GM13976 (cell line): ENCODE measurements at regions not wholly inside any gene's neighbourhood (a gene's known extent, or its start where the extent isn't known, plus 50 kb on each side); places are given as distances from the start of the nearest gene placed in this dataset.
A peak's percentile ranks its signal among the peaks of the same experiment; 100 is the strongest.
"Not testable (repeated sequence)": the region's sequence is repeated elsewhere in the genome, so short reads cannot be mapped to it uniquely, and the experiment has no call there.

Source experiments
- DNase-seq: peaks from one replicate; pipeline ENCODE4 v3.0.0; 2012; ENCODE audit warnings: low spot score
- CTCF ChIP-seq: IDR thresholded peaks from 2 replicates; pipeline ENCODE4 v1.5.1; 2012; ENCODE audit warnings: borderline replicate concordance, mild to moderate bottlenecking; ENCODE audit not compliant: insufficient read depth; ENCODE audit errors: extremely low read depth, missing control alignments, control extremely low read depth
- in situ Hi-C: fragments of 300-500 bp; cut with MboI; formaldehyde crosslinking; loops from one replicate; pipeline ENCODE4 v1.12.0; 2022; ENCODE audit warnings: low sequenced_read_pairs, mixed read lengths, inconsistent platforms; ENCODE audit not compliant: unreplicated experiment

DNA sequence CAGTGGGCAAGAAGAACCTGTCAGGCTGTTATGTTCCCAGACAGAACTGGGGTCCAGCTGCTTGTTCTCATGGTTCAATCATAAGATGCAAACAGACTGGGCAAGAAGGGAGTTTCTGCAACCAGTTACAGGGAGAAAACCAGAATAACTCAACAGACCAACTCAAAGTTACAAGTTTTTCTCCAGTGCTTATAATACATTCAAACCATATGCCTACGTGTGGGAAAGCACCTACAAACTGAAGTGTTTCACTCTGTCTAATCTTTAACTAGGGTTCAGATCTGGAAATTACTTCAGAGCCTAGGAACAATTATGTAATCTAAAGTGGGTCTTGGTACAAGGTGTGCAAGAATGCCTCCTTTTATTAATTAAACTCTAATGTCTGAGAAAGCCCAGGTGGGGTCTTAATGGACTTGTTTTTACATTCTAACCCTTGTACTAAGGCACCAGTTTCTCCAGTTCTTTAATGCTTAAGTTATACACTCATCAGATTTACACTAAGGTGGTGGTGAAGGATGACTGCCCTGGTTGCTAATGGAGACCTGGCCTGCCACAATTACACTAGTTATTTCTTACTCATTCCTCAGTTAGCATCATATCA is 951.9 kb downstream of the TSN start:
- peak; percentile 17 for DNase-seq
- in situ Hi-C loops = no loop called here
- TF ChIP-seq CTCF = no peak

GRCh38 chr2:122710049-122710448 is 954.6 kb downstream of the TSN start:
- no peak for DNase-seq
- no peak for TF ChIP-seq CTCF
- in situ Hi-C loops = no loop called here

- in situ Hi-C loops = no loop called here
- TF ChIP-seq CTCF = no peak
- DNase-seq = no peak
Measured at GRCh38 chr2:122713800-122714199, 958.3 kb downstream of the TSN start.

DNA sequence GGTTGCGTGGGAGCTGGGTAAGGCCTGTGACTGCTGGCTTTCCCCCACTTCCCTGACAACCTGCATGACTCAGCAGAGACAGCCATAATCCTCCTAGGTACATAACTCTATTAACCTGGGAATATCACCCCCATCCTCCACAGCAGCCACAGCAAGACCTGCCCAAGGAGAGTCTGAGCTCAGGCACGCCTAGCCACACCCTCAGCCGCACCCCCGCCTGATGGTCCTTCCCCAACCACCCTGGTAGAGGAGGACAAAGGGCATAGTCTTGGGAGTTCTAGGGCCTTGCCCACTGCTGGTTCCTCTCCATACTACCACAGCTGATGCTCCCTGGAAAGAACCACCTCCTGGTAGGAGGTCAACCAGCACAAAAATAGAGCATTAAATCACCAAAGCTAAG is 965.4 kb downstream of the TSN start:
- DNase-seq, in situ Hi-C loops: not testable (repeated sequence)

GRCh38 chr2:122734766-122735424 is 979.4 kb downstream of the TSN start:
- in situ Hi-C loops = no loop called here
- TF ChIP-seq CTCF = no peak
- no peak for DNase-seq

DNA sequence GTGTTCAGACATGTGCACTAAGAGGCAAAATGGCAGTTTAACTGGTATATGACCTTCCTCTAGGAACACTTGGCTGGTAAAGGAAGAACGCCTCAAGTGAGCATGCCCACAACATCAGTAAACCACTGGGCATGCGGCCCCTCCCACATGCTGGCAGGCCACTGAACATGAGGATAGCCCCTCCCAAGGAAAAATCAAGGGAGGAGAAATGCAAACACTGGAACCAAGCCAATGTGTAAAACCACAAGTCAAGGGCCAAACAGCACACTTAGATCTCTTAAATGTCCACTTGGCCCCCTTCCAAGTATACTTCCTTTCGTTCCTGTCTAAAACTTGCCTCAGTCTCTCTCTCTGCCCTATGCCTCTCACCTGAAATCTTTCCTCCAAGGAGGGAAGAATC is 980.8 kb downstream of the TSN start:
- in situ Hi-C loops = no loop called here
- no peak for DNase-seq
- TF ChIP-seq CTCF = no peak

DNA sequence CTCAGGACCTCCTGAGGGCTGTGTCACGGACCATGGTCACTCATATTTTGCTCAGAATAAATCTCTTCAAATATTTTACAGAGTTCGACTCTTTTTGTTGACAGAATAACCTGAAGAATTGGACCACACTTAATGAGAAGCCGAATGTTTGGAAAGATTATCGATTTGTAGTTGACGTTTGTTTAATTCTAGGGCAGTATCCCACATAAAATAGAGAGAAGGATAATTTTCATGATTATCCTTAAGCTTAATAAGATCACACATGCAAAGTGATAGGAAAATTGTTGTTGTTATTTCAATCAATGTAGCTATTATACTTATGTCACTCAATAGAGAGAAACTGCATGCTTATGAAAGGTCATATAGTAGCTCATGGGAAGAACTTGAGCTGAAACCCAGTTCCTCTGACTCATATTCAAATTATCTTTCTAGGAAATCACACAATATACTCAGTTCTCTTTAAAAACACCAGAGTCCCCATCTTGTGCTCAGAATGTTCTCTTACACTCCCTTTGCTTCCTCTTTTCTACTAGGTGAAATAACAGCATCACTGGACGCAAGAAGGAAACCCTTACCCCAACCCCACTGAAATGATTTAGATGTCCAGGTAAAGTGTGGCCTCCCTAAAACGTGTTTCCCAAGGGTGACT is 982.1 kb downstream of the TSN start:
- in situ Hi-C loops = no loop called here
- no peak for TF ChIP-seq CTCF
- peak; percentile 21 for DNase-seq
